GM20431 (cell line): ENCODE measurements at regions not wholly inside any gene's neighbourhood (a gene's known extent, or its start where the extent isn't known, plus 50 kb on each side); places are given as distances from the start of the nearest gene placed in this dataset.
"Not testable (repeated sequence)": the region's sequence is repeated elsewhere in the genome, so short reads cannot be mapped to it uniquely, and the experiment has no call there.

Source experiments
- in situ Hi-C: fragments of 300-500 bp; cut with MseI, MboI; formaldehyde crosslinking; loops from one replicate; pipeline ENCODE4 v1.15.0; 2020; ENCODE audit warnings: low sequenced_read_pairs; ENCODE audit not compliant: unreplicated experiment

- in situ Hi-C loops, result no loop called here
These were observed 638.4 kb downstream of the FLRT2 start for GRCh38 chr14:86168371-86168770.

- in situ Hi-C loops, result no loop called here
These were observed 636.6 kb downstream of the FLRT2 start for GRCh38 chr14:86166541-86166940.

GRCh38 chr14:86153480-86153879 lies 623.5 kb downstream of the FLRT2 start:
- in situ Hi-C loops, result no loop called here

- in situ Hi-C loops, result no loop called here
These were observed 613.3 kb downstream of the FLRT2 start for GRCh38 chr14:86143248-86143647.

- in situ Hi-C loops, result no loop called here
These were observed 612.0 kb downstream of the FLRT2 start for GRCh38 chr14:86141966-86142365.

- in situ Hi-C loops, result no loop called here
These were observed 599.5 kb downstream of the FLRT2 start for GRCh38 chr14:86129426-86129825.

- in situ Hi-C loops, result no loop called here
These were observed 594.4 kb downstream of the FLRT2 start for GRCh38 chr14:86124328-86124727.

- in situ Hi-C loops, result no loop called here
These were observed 586.0 kb downstream of the FLRT2 start for GRCh38 chr14:86115972-86116371.

- in situ Hi-C loops, result not testable (repeated sequence)
These were observed 580.9 kb downstream of the FLRT2 start for GRCh38 chr14:86110871-86111270.

GRCh38 chr14:86104691-86105265 lies 574.8 kb downstream of the FLRT2 start:
- in situ Hi-C loops, result no loop called here

- in situ Hi-C loops, result no loop called here
These were observed 564.6 kb downstream of the FLRT2 start for GRCh38 chr14:86094512-86094911.

- in situ Hi-C loops, result no loop called here
These were observed 561.9 kb downstream of the FLRT2 start for GRCh38 chr14:86091811-86092210.

GRCh38 chr14:86088156-86088555 lies 558.2 kb downstream of the FLRT2 start:
- in situ Hi-C loops, result no loop called here

- in situ Hi-C loops, result no loop called here
These were observed 557.4 kb downstream of the FLRT2 start for GRCh38 chr14:86087377-86087776.

- in situ Hi-C loops, result no loop called here
These were observed 557.0 kb downstream of the FLRT2 start for GRCh38 chr14:86086962-86087361.

- in situ Hi-C loops, result no loop called here
These were observed 554.2 kb downstream of the FLRT2 start for GRCh38 chr14:86084097-86084496.

- in situ Hi-C loops, result no loop called here
These were observed 553.7 kb downstream of the FLRT2 start for GRCh38 chr14:86083616-86084015.

GRCh38 chr14:86072116-86072894 lies 542.4 kb downstream of the FLRT2 start:
- in situ Hi-C loops, result no loop called here

GRCh38 chr14:86066651-86067050 lies 536.7 kb downstream of the FLRT2 start:
- in situ Hi-C loops, result no loop called here

- in situ Hi-C loops, result no loop called here
These were observed 535.5 kb downstream of the FLRT2 start for GRCh38 chr14:86065407-86065806.

- in situ Hi-C loops, result not testable (repeated sequence)
These were observed 534.7 kb downstream of the FLRT2 start for GRCh38 chr14:86064595-86064994.
